ENCODE measurements at regions not wholly inside any gene's neighbourhood (a gene's known extent, or its start where the extent isn't known, plus 50 kb on each side); places are given as distances from the start of the nearest gene placed in this dataset.
"Not testable (repeated sequence)": the region's sequence is repeated elsewhere in the genome, so short reads cannot be mapped to it uniquely, and the experiment has no call there.

GRCh38 chr2:195433729-195434128 is 223.3 kb upstream of the SLC39A10 start:
- TF ChIP-seq, protein P1, sequence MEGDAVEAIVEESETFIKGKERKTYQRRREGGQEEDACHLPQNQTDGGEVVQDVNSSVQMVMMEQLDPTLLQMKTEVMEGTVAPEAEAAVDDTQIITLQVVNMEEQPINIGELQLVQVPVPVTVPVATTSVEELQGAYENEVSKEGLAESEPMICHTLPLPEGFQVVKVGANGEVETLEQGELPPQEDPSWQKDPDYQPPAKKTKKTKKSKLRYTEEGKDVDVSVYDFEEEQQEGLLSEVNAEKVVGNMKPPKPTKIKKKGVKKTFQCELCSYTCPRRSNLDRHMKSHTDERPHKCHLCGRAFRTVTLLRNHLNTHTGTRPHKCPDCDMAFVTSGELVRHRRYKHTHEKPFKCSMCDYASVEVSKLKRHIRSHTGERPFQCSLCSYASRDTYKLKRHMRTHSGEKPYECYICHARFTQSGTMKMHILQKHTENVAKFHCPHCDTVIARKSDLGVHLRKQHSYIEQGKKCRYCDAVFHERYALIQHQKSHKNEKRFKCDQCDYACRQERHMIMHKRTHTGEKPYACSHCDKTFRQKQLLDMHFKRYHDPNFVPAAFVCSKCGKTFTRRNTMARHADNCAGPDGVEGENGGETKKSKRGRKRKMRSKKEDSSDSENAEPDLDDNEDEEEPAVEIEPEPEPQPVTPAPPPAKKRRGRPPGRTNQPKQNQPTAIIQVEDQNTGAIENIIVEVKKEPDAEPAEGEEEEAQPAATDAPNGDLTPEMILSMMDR (IDR thresholded peaks at IDR 0.05 in 4 of 5, conservative IDR thresholded peaks at IDR 0.05 in 1 of 5): not testable (repeated sequence)
- TF ChIP-seq POLR2A (IDR thresholded peaks at IDR 0.05): not testable (repeated sequence)
